H1 (cell line): ENCODE measurements at regions not wholly inside any gene's neighbourhood (a gene's known extent, or its start where the extent isn't known, plus 50 kb on each side); places are given as distances from the start of the nearest gene placed in this dataset.

ENCODE experiments used
- CTCF ChIA-PET: fragments of 300-600 bp; sonication (Branson Sonifier 250); formaldehyde crosslinking; loops from one replicate; lab custom pipeline; 2021; ENCODE audit not compliant: partially characterized antibody; lab: Charles Lee
- POLR2A ChIA-PET: fragments of 300-600 bp; sonication (Branson Sonifier 250); formaldehyde crosslinking; loops from one replicate; lab custom pipeline; 2021; ENCODE audit warnings: inconsistent platforms; ENCODE audit not compliant: partially characterized antibody; lab: Charles Lee
- DNase-seq, 2 experiments: peaks; one replicate each; pipeline versions ENCODE4 v3.0.0 to v3.0.0-alpha.2; 2010 to 2022; ENCODE audit warnings: low spot score in 2 of 2, low read depth in 1 of 2, mixed read lengths in 1 of 2
- FAIRE-seq: peaks from 2 replicates; lab custom pipeline; 2011; peaks lifted over from hg19 to GRCh38; lab: Jason Lieb, UNC
- H2AFZ ChIP-seq: 2 replicates; pipeline ENCODE4 v1.8.1; 2012; ENCODE audit warnings: low read length, inconsistent platforms
- H2AK5ac ChIP-seq: 2 replicates; pipeline ENCODE4 v1.6.1; 2013; ENCODE audit warnings: low read depth, low read length
- H2BK120ac ChIP-seq: replicated peaks from 2 replicates; pipeline ENCODE3; 2013; ENCODE audit warnings: low read depth, low read length, inconsistent platforms
- H2BK12ac ChIP-seq: 2 replicates; pipeline ENCODE4 v1.6.1; 2013; ENCODE audit warnings: low read depth, low read length
- H2BK15ac ChIP-seq: 2 replicates; pipeline ENCODE4 v1.6.1; 2013; ENCODE audit warnings: low read length
- H2BK20ac ChIP-seq: 2 replicates; pipeline ENCODE4 v1.6.1; 2013; ENCODE audit warnings: low read length
- H2BK5ac ChIP-seq: 2 replicates; pipeline ENCODE4 v1.6.1; 2013; ENCODE audit warnings: low read depth, low read length
- H3K14ac ChIP-seq: 2 replicates; pipeline ENCODE4 v1.6.1; 2013; ENCODE audit warnings: inconsistent platforms; ENCODE audit not compliant: insufficient read length
- H3K18ac ChIP-seq: 2 replicates; pipeline ENCODE4 v1.6.1; 2013; ENCODE audit warnings: low read length; ENCODE audit errors: extremely low read depth
- H3K23ac ChIP-seq: 2 replicates; pipeline ENCODE4 v1.6.1; 2013; ENCODE audit warnings: inconsistent platforms; ENCODE audit not compliant: insufficient read length
- H3K23me2 ChIP-seq: 2 replicates; pipeline ENCODE4 v1.6.1; 2013; ENCODE audit warnings: low read depth, low read length
- H3K27ac ChIP-seq: 2 replicates; pipeline ENCODE4 v1.6.1; 2011; ENCODE audit warnings: low read depth, low read length, inconsistent platforms
- H3K27me3 ChIP-seq, 4 experiments: replicated peaks in 1 of 4; 1 replicate in 1 of 4; 2 replicates in 3 of 4; pipeline versions ENCODE4 v1.6.1 to v1.8.1; 2011 to 2013; ENCODE audit warnings: low read length in 3 of 4, mild to moderate bottlenecking in 3 of 4, inconsistent platforms in 2 of 4, mixed read lengths in 2 of 4, moderate library complexity in 1 of 4; ENCODE audit not compliant: control insufficient read depth in 3 of 4, insufficient read depth in 3 of 4; ENCODE audit errors: extremely low read depth in 1 of 4
- H3K36me3 ChIP-seq, 4 experiments: 2 replicates each; pipeline versions ENCODE4 v1.6.1 to v1.8.1; 2011 to 2013; ENCODE audit warnings: mild to moderate bottlenecking in 4 of 4, low read length in 3 of 4, moderate library complexity in 2 of 4, control low read depth in 1 of 4, inconsistent platforms in 1 of 4; ENCODE audit not compliant: insufficient read depth in 4 of 4, control insufficient read depth in 2 of 4
- H3K4ac ChIP-seq: replicated peaks from 2 replicates; pipeline ENCODE3; 2013; ENCODE audit warnings: low read length, low read depth, mixed read lengths, inconsistent platforms; ENCODE audit not compliant: insufficient read length
- H3K4me1 ChIP-seq, 4 experiments: replicated peaks in 1 of 4; 1 replicate in 1 of 4; 2 replicates in 3 of 4; pipeline versions ENCODE4 v1.6.1 to v1.8.1; 2011 to 2013; ENCODE audit warnings: low read length in 3 of 4, inconsistent platforms in 2 of 4, mixed read lengths in 1 of 4; ENCODE audit not compliant: insufficient read depth in 4 of 4, control insufficient read depth in 3 of 4
- H3K4me2 ChIP-seq, 2 experiments: 2 replicates each; pipeline versions ENCODE4 v1.6.1 to v1.8.1; 2011 to 2013; ENCODE audit warnings: low read depth in 2 of 2, low read length in 2 of 2, control low read depth in 1 of 2, inconsistent platforms in 1 of 2, mild to moderate bottlenecking in 1 of 2; ENCODE audit not compliant: insufficient read depth in 1 of 2
- H3K4me3 ChIP-seq, 4 experiments: fragments of 200-600, 300-600 bp in 1 of 4; sonication (generic), shearing (Covaris generic), sonication (Bioruptor Twin) in 1 of 4; 2 replicates each; pipeline versions ENCODE4 v1.5.1 to v1.8.1; 2011 to 2016; ENCODE audit warnings: low read length in 4 of 4, low read depth in 3 of 4, control low read depth in 2 of 4, inconsistent platforms in 2 of 4, mild to moderate bottlenecking in 2 of 4, mixed read lengths in 1 of 4, moderate library complexity in 1 of 4; ENCODE audit not compliant: insufficient read depth in 2 of 4; ENCODE audit errors: extremely low read depth in 1 of 4
- H3K56ac ChIP-seq: replicated peaks from 2 replicates; pipeline ENCODE3; 2013; ENCODE audit warnings: low read depth, mild to moderate bottlenecking, mixed read lengths, low read length, inconsistent platforms; ENCODE audit not compliant: insufficient read length
- H3K79me1 ChIP-seq: 2 replicates; pipeline ENCODE4 v1.6.1; 2013; ENCODE audit warnings: low read depth, low read length, control low read depth
- H3K79me2 ChIP-seq, 2 experiments: 2 replicates each; pipeline versions ENCODE4 v1.6.1 to v1.8.1; 2012 to 2013; ENCODE audit warnings: low read length in 2 of 2, mild to moderate bottlenecking in 2 of 2, inconsistent platforms in 1 of 2; ENCODE audit not compliant: insufficient read depth in 2 of 2, control insufficient read depth in 1 of 2
- H3K9ac ChIP-seq, 4 experiments: replicated peaks in 1 of 4; 1 replicate in 1 of 4; 2 replicates in 3 of 4; pipeline versions ENCODE4 v1.6.1 to v1.8.1; 2011 to 2013; ENCODE audit warnings: low read depth in 3 of 4, low read length in 3 of 4, control low read depth in 2 of 4, mild to moderate bottlenecking in 2 of 4, moderate library complexity in 2 of 4, inconsistent platforms in 1 of 4; ENCODE audit errors: extremely low read depth in 1 of 4
- H3K9me3 ChIP-seq, 2 experiments: 2 replicates each; pipeline versions ENCODE4 v1.6.1 to v1.8.1; 2012 to 2013; ENCODE audit warnings: mild to moderate bottlenecking in 2 of 2, moderate library complexity in 2 of 2, control low read depth in 1 of 2, inconsistent platforms in 1 of 2, low read depth in 1 of 2, low read length in 1 of 2, mixed read lengths in 1 of 2; ENCODE audit not compliant: insufficient read depth in 2 of 2
- H4K20me1 ChIP-seq, 2 experiments: replicated peaks in 1 of 2; 2 replicates each; pipeline versions ENCODE3 to v1.8.1; 2011 to 2013; ENCODE audit warnings: inconsistent platforms in 2 of 2, low read length in 2 of 2, mild to moderate bottlenecking in 1 of 2; ENCODE audit not compliant: insufficient read depth in 2 of 2, control insufficient read depth in 1 of 2
- H4K5ac ChIP-seq: 2 replicates; pipeline ENCODE4 v1.6.1; 2013; ENCODE audit warnings: low read length, low read depth, mixed read lengths, inconsistent platforms; ENCODE audit not compliant: insufficient read length
- H4K8ac ChIP-seq: 2 replicates; pipeline ENCODE4 v1.8.0; 2013; ENCODE audit warnings: mild to moderate bottlenecking, moderate library complexity, low read length, inconsistent platforms; ENCODE audit not compliant: insufficient read depth; ENCODE audit errors: extremely low read depth
- H4K91ac ChIP-seq: replicated peaks from 2 replicates; pipeline ENCODE3; 2013; ENCODE audit warnings: low read length, mixed read lengths, inconsistent platforms; ENCODE audit not compliant: insufficient read length
- WGBS, 2 experiments: shearing (Covaris generic) in 1 of 2; methylation state at CpG; one replicate each; pipeline versions ENCODE4 v1.1.6 to v1.1.7; 2013 to 2015; ENCODE audit warnings: low lambda C conversion rate in 2 of 2, mixed read lengths in 2 of 2, inconsistent platforms in 1 of 2, low coverage in 1 of 2, missing lambda C conversion rate in 1 of 2; ENCODE audit not compliant: insufficient replicate concordance in 2 of 2, insufficient coverage in 1 of 2, insufficient read length in 1 of 2; ENCODE audit errors: extremely low coverage in 1 of 2, missing lambda C conversion rate in 1 of 2; 5-methylcytosine and 5-hydroxymethylcytosine counted together
- TF ChIP-seq, protein P1 (sequence below): fragments of 300-600 bp; sonication (generic); IDR thresholded peaks from 2 replicates; pipeline ENCODE4 v1.7.1; 2012; ENCODE audit warnings: low read length, moderate library complexity, mild to moderate bottlenecking, inconsistent platforms; ENCODE audit not compliant: insufficient replicate concordance

DNA sequence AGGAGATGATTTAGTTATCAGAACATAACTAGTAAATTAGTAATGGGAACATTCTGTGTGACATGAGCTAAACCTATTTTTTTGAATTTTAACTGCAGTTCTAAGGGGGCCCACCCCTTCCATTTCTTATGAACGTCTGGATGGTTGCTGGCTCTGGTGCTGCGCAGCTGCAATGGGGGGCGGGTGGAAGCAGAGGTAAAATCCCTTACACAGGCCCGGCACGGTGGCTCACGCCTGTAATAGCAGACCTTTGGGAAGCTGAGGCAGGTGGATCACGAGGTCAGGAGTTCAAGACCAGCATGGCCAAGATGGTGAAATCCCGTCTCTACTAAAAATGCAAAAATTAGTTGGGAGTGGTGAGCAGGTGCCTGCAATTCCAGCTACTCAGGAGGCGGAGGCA lies 151.5 kb downstream of the GALR1 start:
- H3K9me3 ChIP-seq, result peaks cover 0 to 3% of the 10 kb centered on the region in 2 experiments; a peak in 2 of 4 replicates
- H3K36me3 ChIP-seq, result no peaks in the 10 kb centered on the region
- H3K4me2 ChIP-seq, result no peak overlapping the region
- H4K8ac ChIP-seq, result no peak overlapping the region
- no peak overlapping the region for H2BK120ac ChIP-seq
- H3K18ac ChIP-seq, result no peak overlapping the region
- H2AFZ ChIP-seq, result no peak overlapping the region
- H3K4me3 ChIP-seq, result no peak overlapping the region
- FAIRE-seq, result no peak
- 90% methylated on average over 9 of the region's 9 CpGs; no CpG with 5 or more reads in 1 of the 2 experiments for WGBS, 2 experiments
- H4K5ac ChIP-seq, result no peak overlapping the region
- CTCF ChIA-PET, result interaction anchor here (0.9 kb wide), 1 partner anchor 24 kb away, joined by 5 read pairs; no protein-coding TSS in a partner anchor
- H3K27me3 ChIP-seq, result no peaks in the 10 kb centered on the region
- no peak overlapping the region for H2BK5ac ChIP-seq
- H3K14ac ChIP-seq, result no peak overlapping the region
- H2BK15ac ChIP-seq, result no peak overlapping the region
- no peak overlapping the region for H3K23ac ChIP-seq
- no peak overlapping the region for H3K9ac ChIP-seq
- H3K4ac ChIP-seq, result no peak overlapping the region
- peaks cover 0 to 3% of the 10 kb centered on the region in 2 experiments for H4K20me1 ChIP-seq
- H3K79me1 ChIP-seq, result no peaks in the 10 kb centered on the region
- H3K79me2 ChIP-seq, result no peaks in the 10 kb centered on the region
- H2AK5ac ChIP-seq, result no peak overlapping the region
- no peak overlapping the region for H3K56ac ChIP-seq
- POLR2A ChIA-PET, result no interaction called here
- H2BK12ac ChIP-seq, result no peak overlapping the region
- no peak overlapping the region for H3K27ac ChIP-seq
- no peak for DNase-seq
- no peaks in the 10 kb centered on the region for H3K4me1 ChIP-seq
- H2BK20ac ChIP-seq, result no peak overlapping the region
- H4K91ac ChIP-seq, result no peak overlapping the region
- peaks cover 5% of the 10 kb centered on the region for H3K23me2 ChIP-seq
- TF ChIP-seq, protein P1, sequence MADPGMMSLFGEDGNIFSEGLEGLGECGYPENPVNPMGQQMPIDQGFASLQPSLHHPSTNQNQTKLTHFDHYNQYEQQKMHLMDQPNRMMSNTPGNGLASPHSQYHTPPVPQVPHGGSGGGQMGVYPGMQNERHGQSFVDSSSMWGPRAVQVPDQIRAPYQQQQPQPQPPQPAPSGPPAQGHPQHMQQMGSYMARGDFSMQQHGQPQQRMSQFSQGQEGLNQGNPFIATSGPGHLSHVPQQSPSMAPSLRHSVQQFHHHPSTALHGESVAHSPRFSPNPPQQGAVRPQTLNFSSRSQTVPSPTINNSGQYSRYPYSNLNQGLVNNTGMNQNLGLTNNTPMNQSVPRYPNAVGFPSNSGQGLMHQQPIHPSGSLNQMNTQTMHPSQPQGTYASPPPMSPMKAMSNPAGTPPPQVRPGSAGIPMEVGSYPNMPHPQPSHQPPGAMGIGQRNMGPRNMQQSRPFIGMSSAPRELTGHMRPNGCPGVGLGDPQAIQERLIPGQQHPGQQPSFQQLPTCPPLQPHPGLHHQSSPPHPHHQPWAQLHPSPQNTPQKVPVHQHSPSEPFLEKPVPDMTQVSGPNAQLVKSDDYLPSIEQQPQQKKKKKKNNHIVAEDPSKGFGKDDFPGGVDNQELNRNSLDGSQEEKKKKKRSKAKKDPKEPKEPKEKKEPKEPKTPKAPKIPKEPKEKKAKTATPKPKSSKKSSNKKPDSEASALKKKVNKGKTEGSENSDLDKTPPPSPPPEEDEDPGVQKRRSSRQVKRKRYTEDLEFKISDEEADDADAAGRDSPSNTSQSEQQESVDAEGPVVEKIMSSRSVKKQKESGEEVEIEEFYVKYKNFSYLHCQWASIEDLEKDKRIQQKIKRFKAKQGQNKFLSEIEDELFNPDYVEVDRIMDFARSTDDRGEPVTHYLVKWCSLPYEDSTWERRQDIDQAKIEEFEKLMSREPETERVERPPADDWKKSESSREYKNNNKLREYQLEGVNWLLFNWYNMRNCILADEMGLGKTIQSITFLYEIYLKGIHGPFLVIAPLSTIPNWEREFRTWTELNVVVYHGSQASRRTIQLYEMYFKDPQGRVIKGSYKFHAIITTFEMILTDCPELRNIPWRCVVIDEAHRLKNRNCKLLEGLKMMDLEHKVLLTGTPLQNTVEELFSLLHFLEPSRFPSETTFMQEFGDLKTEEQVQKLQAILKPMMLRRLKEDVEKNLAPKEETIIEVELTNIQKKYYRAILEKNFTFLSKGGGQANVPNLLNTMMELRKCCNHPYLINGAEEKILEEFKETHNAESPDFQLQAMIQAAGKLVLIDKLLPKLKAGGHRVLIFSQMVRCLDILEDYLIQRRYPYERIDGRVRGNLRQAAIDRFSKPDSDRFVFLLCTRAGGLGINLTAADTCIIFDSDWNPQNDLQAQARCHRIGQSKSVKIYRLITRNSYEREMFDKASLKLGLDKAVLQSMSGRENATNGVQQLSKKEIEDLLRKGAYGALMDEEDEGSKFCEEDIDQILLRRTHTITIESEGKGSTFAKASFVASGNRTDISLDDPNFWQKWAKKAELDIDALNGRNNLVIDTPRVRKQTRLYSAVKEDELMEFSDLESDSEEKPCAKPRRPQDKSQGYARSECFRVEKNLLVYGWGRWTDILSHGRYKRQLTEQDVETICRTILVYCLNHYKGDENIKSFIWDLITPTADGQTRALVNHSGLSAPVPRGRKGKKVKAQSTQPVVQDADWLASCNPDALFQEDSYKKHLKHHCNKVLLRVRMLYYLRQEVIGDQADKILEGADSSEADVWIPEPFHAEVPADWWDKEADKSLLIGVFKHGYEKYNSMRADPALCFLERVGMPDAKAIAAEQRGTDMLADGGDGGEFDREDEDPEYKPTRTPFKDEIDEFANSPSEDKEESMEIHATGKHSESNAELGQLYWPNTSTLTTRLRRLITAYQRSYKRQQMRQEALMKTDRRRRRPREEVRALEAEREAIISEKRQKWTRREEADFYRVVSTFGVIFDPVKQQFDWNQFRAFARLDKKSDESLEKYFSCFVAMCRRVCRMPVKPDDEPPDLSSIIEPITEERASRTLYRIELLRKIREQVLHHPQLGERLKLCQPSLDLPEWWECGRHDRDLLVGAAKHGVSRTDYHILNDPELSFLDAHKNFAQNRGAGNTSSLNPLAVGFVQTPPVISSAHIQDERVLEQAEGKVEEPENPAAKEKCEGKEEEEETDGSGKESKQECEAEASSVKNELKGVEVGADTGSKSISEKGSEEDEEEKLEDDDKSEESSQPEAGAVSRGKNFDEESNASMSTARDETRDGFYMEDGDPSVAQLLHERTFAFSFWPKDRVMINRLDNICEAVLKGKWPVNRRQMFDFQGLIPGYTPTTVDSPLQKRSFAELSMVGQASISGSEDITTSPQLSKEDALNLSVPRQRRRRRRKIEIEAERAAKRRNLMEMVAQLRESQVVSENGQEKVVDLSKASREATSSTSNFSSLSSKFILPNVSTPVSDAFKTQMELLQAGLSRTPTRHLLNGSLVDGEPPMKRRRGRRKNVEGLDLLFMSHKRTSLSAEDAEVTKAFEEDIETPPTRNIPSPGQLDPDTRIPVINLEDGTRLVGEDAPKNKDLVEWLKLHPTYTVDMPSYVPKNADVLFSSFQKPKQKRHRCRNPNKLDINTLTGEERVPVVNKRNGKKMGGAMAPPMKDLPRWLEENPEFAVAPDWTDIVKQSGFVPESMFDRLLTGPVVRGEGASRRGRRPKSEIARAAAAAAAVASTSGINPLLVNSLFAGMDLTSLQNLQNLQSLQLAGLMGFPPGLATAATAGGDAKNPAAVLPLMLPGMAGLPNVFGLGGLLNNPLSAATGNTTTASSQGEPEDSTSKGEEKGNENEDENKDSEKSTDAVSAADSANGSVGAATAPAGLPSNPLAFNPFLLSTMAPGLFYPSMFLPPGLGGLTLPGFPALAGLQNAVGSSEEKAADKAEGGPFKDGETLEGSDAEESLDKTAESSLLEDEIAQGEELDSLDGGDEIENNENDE, result no peak
